Immature natural killer cell (primary cell): ENCODE measurements at regions not wholly inside any gene's neighbourhood (a gene's known extent, or its start where the extent isn't known, plus 50 kb on each side); places are given as distances from the start of the nearest gene placed in this dataset.

Experiments used
- DNase-seq, 3 donors: peaks; one replicate each; pipeline ENCODE4 v3.0.0; 2022; ENCODE audit warnings: mixed read lengths in 1 of 3
- H3K27ac Mint-ChIP-seq, 6 donors: one replicate each; pipeline ENCODE4 v1.8.0; 2020; ENCODE audit warnings: mixed read lengths in 6 of 6, mild to moderate bottlenecking in 5 of 6, inconsistent platforms in 4 of 6, moderate library complexity in 3 of 6
- H3K27me3 Mint-ChIP-seq, 3 donors: one replicate each; pipeline ENCODE4 v1.8.0; 2020 to 2021; ENCODE audit warnings: low read depth in 3 of 3, mild to moderate bottlenecking in 3 of 3, mixed read lengths in 3 of 3, moderate library complexity in 3 of 3, inconsistent platforms in 1 of 3
- H3K36me3 Mint-ChIP-seq, 3 donors: one replicate each; pipeline ENCODE4 v1.8.0; 2020; ENCODE audit warnings: mixed read lengths in 3 of 3, inconsistent platforms in 2 of 3, mild to moderate bottlenecking in 2 of 3
- H3K4me1 Mint-ChIP-seq, 2 donors: one replicate each; pipeline ENCODE4 v1.8.0; 2020; ENCODE audit warnings: inconsistent platforms in 2 of 2, mild to moderate bottlenecking in 2 of 2, mixed read lengths in 2 of 2, moderate library complexity in 1 of 2
- H3K4me3 Mint-ChIP-seq, 5 donors: one replicate each; pipeline ENCODE4 v1.8.0; 2020; ENCODE audit warnings: mild to moderate bottlenecking in 5 of 5, mixed read lengths in 5 of 5, inconsistent platforms in 3 of 5, moderate library complexity in 3 of 5
- H3K9me3 Mint-ChIP-seq, 6 donors: one replicate each; pipeline ENCODE4 v1.8.0; 2020; ENCODE audit warnings: mild to moderate bottlenecking in 6 of 6, mixed read lengths in 6 of 6, inconsistent platforms in 4 of 6, moderate library complexity in 3 of 6

DNA sequence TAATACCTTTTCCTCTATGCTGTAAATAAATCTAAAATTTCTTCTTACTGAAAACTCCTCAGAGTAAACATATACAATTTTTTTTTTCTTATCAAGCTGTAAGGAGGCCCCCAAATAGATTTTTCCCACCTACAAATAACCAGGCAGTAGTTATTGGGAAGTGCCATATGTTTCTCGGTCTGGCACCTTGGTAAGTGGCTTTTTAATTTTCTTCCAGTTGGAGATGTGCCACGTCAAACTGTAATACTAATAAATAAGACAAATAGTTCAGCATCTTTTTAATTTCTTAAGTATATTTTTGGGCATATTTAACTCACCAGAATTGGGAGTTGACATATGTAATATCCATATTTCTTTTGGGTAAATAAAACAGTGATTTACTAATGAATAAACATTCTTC, 346.3 kb downstream of the DIPK2A start:
- H3K9me3 Mint-ChIP-seq, result peaks cover 0 to 4% (median 1%) of the 10 kb centered on the region in 6 donors
- DNase-seq, result no peak
- no peak overlapping the region for H3K4me3 Mint-ChIP-seq
- H3K27me3 Mint-ChIP-seq, result peaks cover 0 to 7% (median 3%) of the 10 kb centered on the region in 3 donors
- H3K27ac Mint-ChIP-seq, result no peak overlapping the region
- no peaks in the 10 kb centered on the region for H3K4me1 Mint-ChIP-seq
- peaks cover 0 to 3% (median 0%) of the 10 kb centered on the region in 3 donors for H3K36me3 Mint-ChIP-seq

- peaks cover 0 to 12% (median 2%) of the 10 kb centered on the region in 6 donors for H3K9me3 Mint-ChIP-seq
- H3K27ac Mint-ChIP-seq, result no peak overlapping the region
- peaks cover 0 to 3% (median 0%) of the 10 kb centered on the region in 3 donors for H3K36me3 Mint-ChIP-seq
- no peak overlapping the region for H3K4me3 Mint-ChIP-seq
- H3K27me3 Mint-ChIP-seq, result peaks cover 1 to 8% (median 1%) of the 10 kb centered on the region in 3 donors
- H3K4me1 Mint-ChIP-seq, result no peaks in the 10 kb centered on the region
- DNase-seq, result no peak
Measured at GRCh38 chr3:144324076-144324475, 352.5 kb downstream of the DIPK2A start.

DNA sequence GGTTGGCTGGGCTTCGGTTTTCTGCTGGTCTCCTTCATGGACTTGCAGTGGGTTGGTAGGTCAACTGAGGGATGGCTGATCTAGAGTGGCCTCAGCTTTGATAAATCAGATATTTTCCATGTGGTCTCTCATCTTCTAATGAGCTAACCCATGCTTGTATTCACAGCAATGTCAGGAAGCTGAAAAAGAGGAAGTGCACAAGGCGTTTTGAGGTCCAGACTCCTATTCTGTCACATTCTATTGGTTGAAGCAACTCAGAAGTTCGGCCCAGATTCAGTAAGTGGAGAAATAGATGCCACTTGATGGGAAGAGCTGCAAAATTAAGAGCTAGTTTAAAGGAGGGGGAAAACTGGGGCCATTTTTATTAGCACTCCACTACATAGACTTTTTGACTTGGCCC, 361.2 kb downstream of the DIPK2A start:
- peaks cover 0 to 3% (median 0%) of the 10 kb centered on the region in 3 donors for H3K27me3 Mint-ChIP-seq
- H3K27ac Mint-ChIP-seq, result no peak overlapping the region
- no peaks in the 10 kb centered on the region for H3K36me3 Mint-ChIP-seq
- H3K4me3 Mint-ChIP-seq, result no peak overlapping the region
- H3K4me1 Mint-ChIP-seq, result no peaks in the 10 kb centered on the region
- DNase-seq, result no peak
- peaks cover 0 to 26% (median 1%) of the 10 kb centered on the region in 6 donors for H3K9me3 Mint-ChIP-seq

DNA sequence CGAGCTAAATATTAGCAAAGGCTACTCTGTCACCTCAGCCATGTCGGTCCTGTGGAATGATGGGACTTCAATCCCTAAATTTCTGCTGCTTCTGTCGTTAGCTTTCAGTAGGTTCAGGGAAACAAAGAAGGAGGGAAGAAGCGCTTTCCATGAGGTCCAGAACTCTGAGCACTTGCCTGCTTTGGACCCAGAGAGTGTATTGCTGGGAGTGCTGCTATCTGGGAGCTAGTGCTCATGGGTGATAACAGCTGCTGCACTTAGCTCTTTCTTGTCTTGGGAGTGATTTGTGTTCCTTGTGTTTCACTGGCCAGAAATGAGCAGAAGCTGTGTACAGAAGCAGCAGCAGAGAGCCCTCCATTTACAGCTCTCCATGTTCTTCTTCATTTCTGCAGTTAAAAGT, 369.8 kb downstream of the DIPK2A start:
- H3K4me1 Mint-ChIP-seq, result peaks cover 2 to 11% of the 10 kb centered on the region in 2 donors
- H3K27ac Mint-ChIP-seq, result no peak overlapping the region
- H3K27me3 Mint-ChIP-seq, result peaks cover 0 to 4% (median 2%) of the 10 kb centered on the region in 3 donors
- peaks cover 0 to 28% (median 0%) of the 10 kb centered on the region in 6 donors for H3K9me3 Mint-ChIP-seq
- no peak overlapping the region for H3K4me3 Mint-ChIP-seq
- no peak for DNase-seq
- no peaks in the 10 kb centered on the region for H3K36me3 Mint-ChIP-seq

DNA sequence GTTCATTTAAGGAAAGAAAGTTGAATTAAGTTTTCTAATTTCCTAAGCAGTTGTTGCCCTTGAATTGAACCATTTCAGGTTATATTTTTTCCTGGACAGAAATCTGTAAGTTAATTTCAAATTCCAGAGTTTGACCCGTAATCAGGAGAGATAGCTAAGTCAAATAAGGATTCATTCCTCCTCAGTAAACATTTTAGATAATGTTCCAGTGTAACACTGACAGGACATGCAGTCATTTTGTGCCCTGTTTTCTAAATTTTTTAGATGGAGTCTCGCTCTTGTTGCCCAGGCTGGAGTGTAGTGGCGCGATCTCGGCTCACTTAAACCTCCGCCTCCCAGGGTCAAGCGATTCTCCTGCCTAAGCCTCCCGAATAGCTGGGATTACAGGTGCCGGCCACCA, 371.7 kb downstream of the DIPK2A start:
- no peak overlapping the region for H3K27ac Mint-ChIP-seq
- no peak overlapping the region for H3K4me3 Mint-ChIP-seq
- peaks cover 0 to 33% (median 3%) of the 10 kb centered on the region in 6 donors for H3K9me3 Mint-ChIP-seq

DNA sequence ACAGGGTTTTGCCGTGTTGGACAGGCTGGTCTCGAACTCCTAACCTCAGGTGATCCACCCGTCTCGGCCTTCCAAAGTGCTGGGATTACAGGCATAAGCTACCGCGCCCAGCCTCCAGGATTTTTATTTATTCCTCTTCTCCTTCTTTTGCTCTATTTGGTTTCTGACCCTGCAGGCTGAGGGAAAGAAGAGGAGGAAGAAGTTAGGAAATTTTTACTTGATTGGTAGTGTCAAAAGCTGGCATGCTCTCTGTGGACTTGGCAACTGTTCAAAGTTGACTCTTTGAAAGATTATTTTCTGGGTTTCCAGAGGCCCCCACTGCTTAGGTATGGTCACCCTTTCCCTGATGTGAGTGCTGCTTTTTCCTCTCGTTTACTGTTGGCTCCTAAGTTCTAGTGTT, 372.2 kb downstream of the DIPK2A start:
- no peak for DNase-seq
- Mint-ChIP-seq H3K4me1 (peaks cover 2 to 11% of the 10 kb centered on the region in 2 donors), H3K9me3 (peaks cover 0 to 33% (median 3%) of the 10 kb centered on the region in 6 donors), H3K27me3 (peaks cover 0 to 4% (median 2%) of the 10 kb centered on the region in 3 donors), H3K36me3 (no peaks in the 10 kb centered on the region), H3K27ac (no peak overlapping the region), H3K4me3 (no peak overlapping the region)

More for the DNA sequence above, 371.7 kb downstream of the DIPK2A start:
- DNase-seq, result no peak
- Mint-ChIP-seq H3K27me3 (peaks cover 0 to 4% (median 2%) of the 10 kb centered on the region in 3 donors), H3K4me1 (peaks cover 2 to 11% of the 10 kb centered on the region in 2 donors), H3K36me3 (no peaks in the 10 kb centered on the region)

DNA sequence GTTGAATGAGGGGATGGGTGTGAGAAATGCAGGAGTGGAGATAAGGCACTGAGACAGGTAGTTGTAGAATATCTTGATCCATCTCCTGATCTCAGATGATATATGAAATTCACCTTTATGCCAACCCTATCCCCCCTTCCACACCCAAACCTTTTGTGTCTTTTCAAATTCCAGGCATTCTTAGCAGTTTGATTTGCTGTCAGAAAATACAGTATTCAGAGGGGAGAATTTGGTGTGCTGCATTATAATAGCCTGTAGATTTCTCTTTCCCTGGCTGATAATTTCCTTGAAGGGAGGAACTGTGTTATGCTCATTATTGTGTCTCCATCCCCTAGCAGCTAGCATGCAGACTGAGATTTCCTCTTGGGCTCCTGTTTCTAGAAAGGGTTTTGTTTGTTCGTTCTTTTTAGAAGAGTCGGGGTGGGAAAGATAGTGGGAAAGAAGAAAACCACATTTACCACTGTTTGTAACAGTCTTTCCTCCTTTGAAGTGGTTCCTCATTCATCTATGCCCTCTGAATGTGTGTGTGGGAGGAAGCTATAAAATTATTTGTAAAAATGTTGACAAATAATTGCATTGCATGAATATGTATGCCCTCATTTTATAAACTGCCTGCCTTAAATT, 373.4 kb downstream of the DIPK2A start:
- peaks cover 0 to 24% (median 2%) of the 10 kb centered on the region in 6 donors for H3K9me3 Mint-ChIP-seq
- no peak overlapping the region for H3K27ac Mint-ChIP-seq
- no peak overlapping the region for H3K4me3 Mint-ChIP-seq
- H3K27me3 Mint-ChIP-seq, result peaks cover 0 to 4% (median 2%) of the 10 kb centered on the region in 3 donors
- H3K36me3 Mint-ChIP-seq, result no peaks in the 10 kb centered on the region
- no peak for DNase-seq
- peaks cover 2 to 11% of the 10 kb centered on the region in 2 donors for H3K4me1 Mint-ChIP-seq

- peaks cover 0 to 2% (median 0%) of the 10 kb centered on the region in 3 donors for H3K27me3 Mint-ChIP-seq
Measured at GRCh38 chr3:144350125-144350524, 378.5 kb downstream of the DIPK2A start.

DNA sequence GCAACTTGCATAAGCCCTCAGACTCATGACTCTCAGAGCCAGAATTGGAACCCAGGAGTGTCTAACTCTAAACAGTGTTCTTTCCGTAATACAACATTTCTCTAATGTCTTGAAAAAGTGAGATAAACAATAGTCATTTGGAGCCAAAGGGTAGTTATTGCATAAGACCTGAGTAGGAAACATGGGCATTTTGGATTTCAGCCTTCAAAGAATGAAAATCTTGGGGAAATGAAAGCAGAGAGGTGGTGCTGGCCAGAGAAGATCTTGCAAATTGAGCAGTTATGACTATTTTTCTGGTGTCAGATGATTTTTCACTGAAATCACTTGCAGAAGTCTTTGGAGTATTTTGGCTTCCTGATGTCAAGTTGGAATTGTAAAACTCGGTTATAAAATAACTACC, 379.4 kb downstream of the DIPK2A start:
- Mint-ChIP-seq H3K4me3 (no peak overlapping the region), H3K36me3 (no peaks in the 10 kb centered on the region), H3K4me1 (no peaks in the 10 kb centered on the region), H3K27ac (no peak overlapping the region), H3K27me3 (peaks cover 0 to 2% (median 0%) of the 10 kb centered on the region in 3 donors), H3K9me3 (peaks cover 0 to 6% (median 3%) of the 10 kb centered on the region in 6 donors)
- DNase-seq, result no peak

More at GRCh38 chr3:144350125-144350524, 378.5 kb downstream of the DIPK2A start:
- H3K4me1 Mint-ChIP-seq, result peaks cover under 1 to 5% of the 10 kb centered on the region in 2 donors
- no peak for DNase-seq
- no peak overlapping the region for H3K4me3 Mint-ChIP-seq
- no peak overlapping the region for H3K27ac Mint-ChIP-seq
- peaks cover 0 to 6% (median 3%) of the 10 kb centered on the region in 6 donors for H3K9me3 Mint-ChIP-seq
- no peaks in the 10 kb centered on the region for H3K36me3 Mint-ChIP-seq

GRCh38 chr3:144351773-144352365, 380.2 kb downstream of the DIPK2A start:
- no peak for DNase-seq
- Mint-ChIP-seq H3K4me1 (no peaks in the 10 kb centered on the region), H3K27me3 (peaks cover 0 to 2% (median 0%) of the 10 kb centered on the region in 3 donors), H3K36me3 (no peaks in the 10 kb centered on the region), H3K9me3 (peaks cover 0 to 4% (median 2%) of the 10 kb centered on the region in 6 donors), H3K27ac (no peak overlapping the region), H3K4me3 (no peak overlapping the region)

DNA sequence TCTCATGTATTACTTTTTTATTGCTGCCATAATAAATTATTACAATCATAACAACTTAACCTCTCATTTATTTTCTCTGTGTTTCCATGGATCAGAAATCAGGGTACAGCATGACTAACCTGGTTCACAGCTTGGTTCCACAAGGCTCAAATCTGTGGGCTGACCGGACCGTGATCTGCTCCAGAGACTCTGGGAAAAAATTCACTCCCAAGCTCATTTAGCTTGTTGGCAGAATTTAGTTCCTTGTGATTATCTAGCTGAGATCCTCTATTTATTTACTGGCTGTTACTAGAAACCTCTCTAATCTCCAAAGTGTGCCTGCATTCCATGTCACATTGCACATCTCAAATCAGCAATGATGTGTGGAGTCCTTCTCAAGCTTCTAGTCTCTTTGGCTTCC, 386.6 kb downstream of the DIPK2A start:
- Mint-ChIP-seq H3K9me3 (peaks cover 0 to 6% (median 0%) of the 10 kb centered on the region in 6 donors), H3K27me3 (peaks cover 0 to 4% (median 2%) of the 10 kb centered on the region in 3 donors), H3K4me3 (no peak overlapping the region), H3K4me1 (no peaks in the 10 kb centered on the region), H3K27ac (no peak overlapping the region), H3K36me3 (no peaks in the 10 kb centered on the region)
- DNase-seq, result no peak

- H3K36me3 Mint-ChIP-seq, result no peaks in the 10 kb centered on the region
- H3K4me1 Mint-ChIP-seq, result no peaks in the 10 kb centered on the region
- H3K27me3 Mint-ChIP-seq, result peaks cover 0 to 4% (median 0%) of the 10 kb centered on the region in 3 donors
- no peak overlapping the region for H3K27ac Mint-ChIP-seq
- DNase-seq, result no peak
- no peak overlapping the region for H3K4me3 Mint-ChIP-seq
- H3K9me3 Mint-ChIP-seq, result peaks cover 0 to 7% (median 4%) of the 10 kb centered on the region in 6 donors
Measured at GRCh38 chr3:144361002-144361401, 389.4 kb downstream of the DIPK2A start.

GRCh38 chr3:144362126-144362525, 390.5 kb downstream of the DIPK2A start:
- Mint-ChIP-seq H3K36me3 (no peaks in the 10 kb centered on the region), H3K4me1 (no peaks in the 10 kb centered on the region), H3K27me3 (peaks cover 0 to 4% (median 0%) of the 10 kb centered on the region in 3 donors), H3K4me3 (no peak overlapping the region), H3K27ac (no peak overlapping the region), H3K9me3 (peaks cover 0 to 16% (median 8%) of the 10 kb centered on the region in 6 donors)
- no peak for DNase-seq

DNA sequence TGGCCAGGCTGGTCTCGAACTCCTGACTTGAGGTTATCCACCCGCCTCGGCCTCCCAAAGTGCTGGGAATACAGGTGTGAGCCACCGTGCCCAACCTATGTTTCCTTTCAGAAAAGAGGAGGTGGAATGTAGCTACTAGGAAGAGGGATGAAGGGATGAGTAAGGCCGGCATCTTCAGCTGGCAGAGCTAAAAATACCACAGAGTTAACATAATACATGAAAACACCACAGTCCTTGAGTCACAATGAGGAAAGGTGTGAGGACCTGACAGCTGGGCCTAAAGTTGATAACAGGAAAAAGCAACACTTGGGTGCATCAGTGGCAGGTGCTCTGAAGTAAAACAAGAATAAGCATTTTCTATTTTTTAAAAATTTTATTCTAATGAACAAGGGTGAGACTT, 392.2 kb downstream of the DIPK2A start:
- Mint-ChIP-seq H3K4me1 (no peaks in the 10 kb centered on the region), H3K4me3 (no peak overlapping the region), H3K27ac (no peak overlapping the region), H3K9me3 (peaks cover 0 to 25% (median 12%) of the 10 kb centered on the region in 6 donors), H3K36me3 (peaks cover 0 to 6% (median 0%) of the 10 kb centered on the region in 3 donors), H3K27me3 (peaks cover 0 to 4% (median 0%) of the 10 kb centered on the region in 3 donors)
- no peak for DNase-seq
